GM11168 (cell line): ENCODE measurements at regions not wholly inside any gene's neighbourhood (a gene's known extent, or its start where the extent isn't known, plus 50 kb on each side); places are given as distances from the start of the nearest gene placed in this dataset.

Experiments used
- in situ Hi-C: fragments of 300-500 bp; cut with MboI; formaldehyde crosslinking; loops from one replicate; pipeline ENCODE4 v1.12.0; 2022; ENCODE audit warnings: low sequenced_read_pairs; ENCODE audit not compliant: unreplicated experiment

- in situ Hi-C loops, result no loop called here
Observed at GRCh38 chr9:116072046-116072445, 81.5 kb upstream of the PAPPA start.

GRCh38 chr9:116073826-116074225 lies 79.8 kb upstream of the PAPPA start:
- in situ Hi-C loops, result no loop called here

- in situ Hi-C loops, result no loop called here
Observed at GRCh38 chr9:116074658-116075057, 78.9 kb upstream of the PAPPA start.

GRCh38 chr9:116075191-116075590 lies 78.4 kb upstream of the PAPPA start:
- in situ Hi-C loops, result no loop called here

GRCh38 chr9:116078640-116079039 lies 75.0 kb upstream of the PAPPA start:
- in situ Hi-C loops, result no loop called here

- in situ Hi-C loops, result no loop called here
Observed at GRCh38 chr9:116080561-116080960, 73.0 kb upstream of the PAPPA start.

GRCh38 chr9:116081435-116082115 lies 72.0 kb upstream of the PAPPA start:
- in situ Hi-C loops, result no loop called here

- in situ Hi-C loops, result no loop called here
Observed at GRCh38 chr9:116083837-116084236, 69.8 kb upstream of the PAPPA start.

- in situ Hi-C loops, result no loop called here
Observed at GRCh38 chr9:116084497-116084896, 69.1 kb upstream of the PAPPA start.

GRCh38 chr9:116087246-116087645 lies 66.3 kb upstream of the PAPPA start:
- in situ Hi-C loops, result no loop called here

- in situ Hi-C loops, result no loop called here
Observed at GRCh38 chr9:116087751-116088194, 65.8 kb upstream of the PAPPA start.

- in situ Hi-C loops, result no loop called here
Observed at GRCh38 chr9:116088396-116088795, 65.2 kb upstream of the PAPPA start.

GRCh38 chr9:116090030-116090770 lies 63.4 kb upstream of the PAPPA start:
- in situ Hi-C loops, result no loop called here

GRCh38 chr9:116094846-116095245 lies 58.7 kb upstream of the PAPPA start:
- in situ Hi-C loops, result no loop called here

GRCh38 chr9:116095403-116095802 lies 58.2 kb upstream of the PAPPA start:
- in situ Hi-C loops, result no loop called here

- in situ Hi-C loops, result no loop called here
Observed at GRCh38 chr9:116096046-116096445, 57.5 kb upstream of the PAPPA start.

- in situ Hi-C loops, result no loop called here
Observed at GRCh38 chr9:116096853-116097252, 56.7 kb upstream of the PAPPA start.

- in situ Hi-C loops, result no loop called here
Observed at GRCh38 chr9:116098476-116098875, 55.1 kb upstream of the PAPPA start.

GRCh38 chr9:116099821-116100220 lies 53.8 kb upstream of the PAPPA start:
- in situ Hi-C loops, result no loop called here

- in situ Hi-C loops, result no loop called here
Observed at GRCh38 chr9:116100711-116101121, 52.9 kb upstream of the PAPPA start.

GRCh38 chr9:116101516-116101915 lies 52.1 kb upstream of the PAPPA start:
- in situ Hi-C loops, result no loop called here

- in situ Hi-C loops, result no loop called here
Observed at GRCh38 chr9:116102596-116102995, 51.0 kb upstream of the PAPPA start.
